ENCODE measurements at regions not wholly inside any gene's neighbourhood (a gene's known extent, or its start where the extent isn't known, plus 50 kb on each side); places are given as distances from the start of the nearest gene placed in this dataset.

- Histone ChIP-seq H3K4me3 (no peak overlapping the region), H3K27ac (no peak overlapping the region), H3K27me3 (no peaks in the 10 kb centered on the region), H3K9ac (no peak overlapping the region), H3K36me3 (no peaks in the 10 kb centered on the region), H3K4me2 (no peak overlapping the region), H4K20me1 (no peaks in the 10 kb centered on the region), H3K9me3 (replicated peaks in 1 of 11) (no peaks in the 10 kb centered on the region), H3K4me1 (no peaks in the 10 kb centered on the region)
- TF ChIP-seq Cebpa-rat (IDR thresholded peaks at IDR 0.05), result no peak
Observed at GRCh38 chr2:103462101-103462500, 700.3 kb downstream of the TMEM182 start.

- H3K9me3 ChIP-seq (replicated peaks in 1 of 11), result no peaks in the 10 kb centered on the region
- no peaks in the 10 kb centered on the region for H3K27me3 ChIP-seq
- H3K27ac ChIP-seq, result no peak overlapping the region
- no peaks in the 10 kb centered on the region for H3K4me1 ChIP-seq
- no peaks in the 10 kb centered on the region for H4K20me1 ChIP-seq
- H3K36me3 ChIP-seq, result no peaks in the 10 kb centered on the region
- no peak overlapping the region for H3K9ac ChIP-seq
- no peak overlapping the region for H3K4me3 ChIP-seq
- H3K4me2 ChIP-seq, result no peak overlapping the region
- TF ChIP-seq Cebpa-rat (IDR thresholded peaks at IDR 0.05), result no peak
Observed at GRCh38 chr2:103462712-103463111, 700.9 kb downstream of the TMEM182 start.

- Histone ChIP-seq H3K27ac (no peak overlapping the region), H3K9ac (no peak overlapping the region), H3K4me2 (no peak overlapping the region), H3K9me3 (replicated peaks in 1 of 11) (no peaks in the 10 kb centered on the region), H3K4me1 (no peaks in the 10 kb centered on the region), H4K20me1 (no peaks in the 10 kb centered on the region), H3K27me3 (no peaks in the 10 kb centered on the region), H3K36me3 (no peaks in the 10 kb centered on the region), H3K4me3 (no peak overlapping the region)
- no peak for TF ChIP-seq Cebpa-rat (IDR thresholded peaks at IDR 0.05)
Observed at GRCh38 chr2:103464831-103465230, 703.0 kb downstream of the TMEM182 start.

- Histone ChIP-seq H3K27me3 (no peaks in the 10 kb centered on the region), H3K4me3 (no peak overlapping the region), H3K9me3 (replicated peaks in 1 of 11) (no peaks in the 10 kb centered on the region), H3K9ac (no peak overlapping the region), H3K36me3 (no peaks in the 10 kb centered on the region), H3K4me1 (no peaks in the 10 kb centered on the region), H3K27ac (no peak overlapping the region), H3K4me2 (no peak overlapping the region), H4K20me1 (no peaks in the 10 kb centered on the region)
- TF ChIP-seq Cebpa-rat (IDR thresholded peaks at IDR 0.05), result no peak
Observed at GRCh38 chr2:103469800-103470199, 708.0 kb downstream of the TMEM182 start.

GRCh38 chr2:103484906-103485305, 723.1 kb downstream of the TMEM182 start:
- no peaks in the 10 kb centered on the region for H3K4me1 ChIP-seq
- no peaks in the 10 kb centered on the region for H3K9me3 ChIP-seq (replicated peaks in 1 of 11)
- TF ChIP-seq Cebpa-rat (IDR thresholded peaks at IDR 0.05), result no peak
- H4K20me1 ChIP-seq, result no peaks in the 10 kb centered on the region
- H3K36me3 ChIP-seq, result no peaks in the 10 kb centered on the region
- no peak overlapping the region for H3K27ac ChIP-seq
- no peak overlapping the region for H3K4me3 ChIP-seq
- no peak overlapping the region for H3K4me2 ChIP-seq
- H3K27me3 ChIP-seq, result no peaks in the 10 kb centered on the region
- H3K9ac ChIP-seq, result no peak overlapping the region

- no peaks in the 10 kb centered on the region for H3K9me3 ChIP-seq (replicated peaks in 1 of 11)
- TF ChIP-seq Cebpa-rat (IDR thresholded peaks at IDR 0.05), result no peak
- H3K4me1 ChIP-seq, result no peaks in the 10 kb centered on the region
- no peak overlapping the region for H3K4me2 ChIP-seq
- H3K27ac ChIP-seq, result no peak overlapping the region
- H3K9ac ChIP-seq, result no peak overlapping the region
- no peak overlapping the region for H3K4me3 ChIP-seq
- H3K36me3 ChIP-seq, result no peaks in the 10 kb centered on the region
- H4K20me1 ChIP-seq, result no peaks in the 10 kb centered on the region
- H3K27me3 ChIP-seq, result no peaks in the 10 kb centered on the region
Observed at GRCh38 chr2:103496850-103497249, 735.0 kb downstream of the TMEM182 start.

- Histone ChIP-seq H3K9ac (no peak overlapping the region), H4K20me1 (no peaks in the 10 kb centered on the region), H3K36me3 (no peaks in the 10 kb centered on the region), H3K9me3 (replicated peaks in 1 of 11) (no peaks in the 10 kb centered on the region), H3K4me2 (no peak overlapping the region), H3K27ac (no peak overlapping the region), H3K4me1 (no peaks in the 10 kb centered on the region), H3K4me3 (no peak overlapping the region), H3K27me3 (no peaks in the 10 kb centered on the region)
- no peak for TF ChIP-seq Cebpa-rat (IDR thresholded peaks at IDR 0.05)
Observed at GRCh38 chr2:103506812-103507211, 745.0 kb downstream of the TMEM182 start.

GRCh38 chr2:103512442-103512841, 750.6 kb downstream of the TMEM182 start:
- no peaks in the 10 kb centered on the region for H3K27me3 ChIP-seq
- no peaks in the 10 kb centered on the region for H3K4me1 ChIP-seq
- no peak overlapping the region for H3K4me2 ChIP-seq
- H3K36me3 ChIP-seq, result no peaks in the 10 kb centered on the region
- H3K4me3 ChIP-seq, result no peak overlapping the region
- H3K9ac ChIP-seq, result no peak overlapping the region
- no peaks in the 10 kb centered on the region for H3K9me3 ChIP-seq (replicated peaks in 1 of 11)
- no peaks in the 10 kb centered on the region for H4K20me1 ChIP-seq
- no peak for TF ChIP-seq Cebpa-rat (IDR thresholded peaks at IDR 0.05)
- H3K27ac ChIP-seq, result no peak overlapping the region

- Histone ChIP-seq H4K20me1 (no peaks in the 10 kb centered on the region), H3K27ac (no peak overlapping the region), H3K4me3 (no peak overlapping the region), H3K4me1 (no peaks in the 10 kb centered on the region), H3K9me3 (replicated peaks in 1 of 11) (no peaks in the 10 kb centered on the region), H3K9ac (no peak overlapping the region), H3K4me2 (no peak overlapping the region), H3K36me3 (no peaks in the 10 kb centered on the region), H3K27me3 (no peaks in the 10 kb centered on the region)
- TF ChIP-seq Cebpa-rat (IDR thresholded peaks at IDR 0.05), result no peak
Observed at GRCh38 chr2:103520547-103520946, 758.7 kb downstream of the TMEM182 start.

- Histone ChIP-seq H4K20me1 (no peaks in the 10 kb centered on the region), H3K4me3 (no peak overlapping the region), H3K9ac (no peak overlapping the region), H3K27ac (no peak overlapping the region), H3K4me1 (no peaks in the 10 kb centered on the region), H3K9me3 (replicated peaks in 1 of 11) (no peaks in the 10 kb centered on the region), H3K36me3 (no peaks in the 10 kb centered on the region), H3K27me3 (no peaks in the 10 kb centered on the region), H3K4me2 (no peak overlapping the region)
- no peak for TF ChIP-seq Cebpa-rat (IDR thresholded peaks at IDR 0.05)
Observed at GRCh38 chr2:103525756-103526155, 763.9 kb downstream of the TMEM182 start.

- Histone ChIP-seq H3K27ac (no peak overlapping the region), H3K4me1 (no peaks in the 10 kb centered on the region), H3K27me3 (no peaks in the 10 kb centered on the region), H3K9me3 (replicated peaks in 1 of 11) (no peaks in the 10 kb centered on the region), H3K4me3 (no peak overlapping the region), H3K9ac (no peak overlapping the region), H4K20me1 (no peaks in the 10 kb centered on the region), H3K36me3 (no peaks in the 10 kb centered on the region), H3K4me2 (no peak overlapping the region)
- no peak for TF ChIP-seq Cebpa-rat (IDR thresholded peaks at IDR 0.05)
Observed at GRCh38 chr2:103526757-103527156, 764.9 kb downstream of the TMEM182 start.
